ENCODE measurements at regions not wholly inside any gene's neighbourhood (a gene's known extent, or its start where the extent isn't known, plus 50 kb on each side); places are given as distances from the start of the nearest gene placed in this dataset.

DNA sequence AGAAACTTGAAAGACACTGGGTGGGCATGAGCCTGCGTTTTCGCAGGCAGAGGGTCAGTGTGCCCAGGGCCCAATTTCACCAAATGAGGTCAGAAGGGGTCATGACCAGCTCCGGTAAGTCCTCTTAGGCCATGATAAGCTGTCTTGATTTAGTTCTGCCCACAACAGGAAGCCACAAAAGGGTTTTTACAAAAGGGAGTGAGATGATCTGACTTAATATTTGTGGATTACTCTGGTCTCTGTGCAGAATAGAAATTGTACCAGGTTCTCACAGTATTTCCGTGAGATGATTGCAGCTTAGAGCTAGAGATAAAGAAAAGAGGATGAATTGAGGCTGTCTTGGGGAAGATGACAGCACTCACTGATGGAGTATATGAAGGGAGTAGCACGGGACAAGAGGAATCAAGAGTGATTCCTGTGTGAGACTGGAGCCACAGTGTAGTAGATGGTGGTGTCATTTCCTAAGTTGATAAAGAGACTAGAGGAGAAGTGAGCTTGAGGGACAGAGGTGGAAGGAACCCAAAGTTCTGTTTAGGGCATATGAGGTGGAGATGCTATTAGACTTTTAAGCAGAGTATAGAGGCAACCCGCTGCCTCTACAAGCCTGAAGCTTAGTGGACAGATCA lies 288.3 kb upstream of the AMIGO2 start:
- TF ChIP-seq, protein P1, sequence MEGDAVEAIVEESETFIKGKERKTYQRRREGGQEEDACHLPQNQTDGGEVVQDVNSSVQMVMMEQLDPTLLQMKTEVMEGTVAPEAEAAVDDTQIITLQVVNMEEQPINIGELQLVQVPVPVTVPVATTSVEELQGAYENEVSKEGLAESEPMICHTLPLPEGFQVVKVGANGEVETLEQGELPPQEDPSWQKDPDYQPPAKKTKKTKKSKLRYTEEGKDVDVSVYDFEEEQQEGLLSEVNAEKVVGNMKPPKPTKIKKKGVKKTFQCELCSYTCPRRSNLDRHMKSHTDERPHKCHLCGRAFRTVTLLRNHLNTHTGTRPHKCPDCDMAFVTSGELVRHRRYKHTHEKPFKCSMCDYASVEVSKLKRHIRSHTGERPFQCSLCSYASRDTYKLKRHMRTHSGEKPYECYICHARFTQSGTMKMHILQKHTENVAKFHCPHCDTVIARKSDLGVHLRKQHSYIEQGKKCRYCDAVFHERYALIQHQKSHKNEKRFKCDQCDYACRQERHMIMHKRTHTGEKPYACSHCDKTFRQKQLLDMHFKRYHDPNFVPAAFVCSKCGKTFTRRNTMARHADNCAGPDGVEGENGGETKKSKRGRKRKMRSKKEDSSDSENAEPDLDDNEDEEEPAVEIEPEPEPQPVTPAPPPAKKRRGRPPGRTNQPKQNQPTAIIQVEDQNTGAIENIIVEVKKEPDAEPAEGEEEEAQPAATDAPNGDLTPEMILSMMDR (conservative IDR thresholded peaks at IDR 0.05; ENCODE audit: low read depth, low read length) = no peak
- TF ChIP-seq EZH2 (IDR thresholded peaks at IDR 0.05; ENCODE audit: low read length, unreplicated experiment) = no peak

Measured in PC-3 (cell line).